Ishikawa (cell line): ENCODE measurements at regions not wholly inside any gene's neighbourhood (a gene's known extent, or its start where the extent isn't known, plus 50 kb on each side); places are given as distances from the start of the nearest gene placed in this dataset.

Experiments
- CEBPB ChIP-seq: IDR thresholded peaks from 2 replicates; pipeline ENCODE4 v1.6.1; 2012
- EP300 ChIP-seq: IDR thresholded peaks from 2 replicates; pipeline ENCODE4 v1.6.1; 2012; ENCODE audit warnings: borderline replicate concordance
- FOXM1 ChIP-seq: IDR thresholded peaks from 2 replicates; pipeline ENCODE4 v1.6.1; 2012; ENCODE audit warnings: low read depth, borderline replicate concordance
- MAX ChIP-seq: IDR thresholded peaks from 2 replicates; pipeline ENCODE4 v1.6.1; 2012
- TAF1 ChIP-seq: IDR thresholded peaks from 2 replicates; pipeline ENCODE4 v1.6.1; 2012; ENCODE audit warnings: low read depth, mild to moderate bottlenecking
- TEAD4 ChIP-seq: IDR thresholded peaks from 2 replicates; pipeline ENCODE4 v1.6.1; 2012
- YY1 ChIP-seq: IDR thresholded peaks from 2 replicates; pipeline ENCODE4 v1.6.1; 2012; ENCODE audit warnings: low read depth

DNA sequence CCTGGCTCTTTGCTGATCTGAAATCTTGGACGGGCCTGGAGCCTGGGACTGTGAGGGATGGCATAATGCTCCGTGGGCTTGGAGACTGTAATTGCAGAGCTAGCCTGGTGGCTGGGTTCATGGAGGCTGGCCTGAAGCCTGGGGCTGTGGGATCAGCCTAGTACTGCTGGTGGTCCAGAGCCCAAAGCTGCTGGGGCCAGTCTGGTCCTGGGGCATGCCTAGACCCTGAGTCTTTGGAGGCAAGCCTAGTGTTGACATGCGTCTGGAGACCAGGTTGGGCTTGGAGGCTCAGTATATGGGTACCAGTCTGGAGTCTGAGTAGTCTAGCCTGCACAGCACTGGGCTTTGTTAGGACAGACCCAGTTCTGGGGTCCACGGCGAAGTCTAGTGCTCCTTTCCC lies 172.0 kb upstream of the ZC4H2 start:
- TF ChIP-seq EP300 (no peak), MAX (no peak), FOXM1 (no peak), CEBPB (no peak), YY1 (no peak), TEAD4 (no peak), TAF1 (no peak)
